GM23338 (cell line): ENCODE measurements at regions not wholly inside any gene's neighbourhood (a gene's known extent, or its start where the extent isn't known, plus 50 kb on each side); places are given as distances from the start of the nearest gene placed in this dataset.

Source experiments
- ATAC-seq: fragments of 200-7000 bp; cut with Tn5 transposase; 3 replicates; pipeline ENCODE4 v1.9.1; 2020
- DNase-seq: peaks from one replicate; pipeline ENCODE4 v3.0.0-alpha.2; 2015; ENCODE audit warnings: low spot score
- H2AFZ ChIP-seq: fragments of 200-600 bp; sonication (generic); 2 replicates; pipeline ENCODE4 v1.8.0; 2016; ENCODE audit warnings: antibody characterized with exemption, mild to moderate bottlenecking, moderate library complexity
- H3F3A ChIP-seq: fragments of 200-600 bp; sonication (generic); replicated peaks from 2 replicates; pipeline ENCODE4 v1.8.0; 2017; ENCODE audit warnings: antibody characterized with exemption, mixed run types, low read depth
- H3K27ac ChIP-seq: fragments of 200-600 bp; sonication (generic); 2 replicates; pipeline ENCODE4 v1.6.1; 2016; ENCODE audit warnings: low read depth
- H3K27me3 ChIP-seq: fragments of 200-600 bp; sonication (generic); 2 replicates; pipeline ENCODE4 v1.8.0; 2016; ENCODE audit warnings: mild to moderate bottlenecking, mixed run types, moderate library complexity; ENCODE audit not compliant: insufficient read depth
- H3K36me3 ChIP-seq: fragments of 200-600 bp; sonication (generic); 2 replicates; pipeline ENCODE4 v1.8.0; 2016; ENCODE audit warnings: mild to moderate bottlenecking; ENCODE audit not compliant: insufficient read depth
- H3K4me1 ChIP-seq: fragments of 200-600 bp; sonication (generic); 2 replicates; pipeline ENCODE4 v1.8.0; 2016; ENCODE audit warnings: mild to moderate bottlenecking, moderate library complexity; ENCODE audit not compliant: insufficient read depth
- H3K4me2 ChIP-seq: fragments of 200-600 bp; sonication (generic); 2 replicates; pipeline ENCODE4 v1.7.1; 2017; ENCODE audit warnings: mixed run types
- H3K4me3 ChIP-seq: fragments of 200-600 bp; sonication (generic); 2 replicates; pipeline ENCODE4 v1.6.1; 2016; ENCODE audit warnings: mixed run types
- H3K79me2 ChIP-seq: fragments of 200-600 bp; sonication (generic); replicated peaks from 2 replicates; pipeline ENCODE4 v1.8.0; 2017; ENCODE audit warnings: mild to moderate bottlenecking; ENCODE audit not compliant: insufficient read depth
- H3K9me2 ChIP-seq: fragments of 200-600 bp; sonication (generic); 2 replicates; pipeline ENCODE4 v1.8.0; 2017; ENCODE audit not compliant: insufficient read depth
- H4K20me1 ChIP-seq: fragments of 200-600 bp; sonication (generic); replicated peaks from 2 replicates; pipeline ENCODE4 v1.8.0; 2017; ENCODE audit warnings: mild to moderate bottlenecking; ENCODE audit not compliant: insufficient read depth
- H3K27ac Mint-ChIP-seq: 2 replicates; pipeline ENCODE4 v1.8.0; 2020; ENCODE audit warnings: inconsistent platforms, mild to moderate bottlenecking, moderate library complexity, mixed read lengths
- H3K27me3 Mint-ChIP-seq: 3 replicates; pipeline ENCODE4 v1.8.0; 2022; ENCODE audit warnings: low read depth, mild to moderate bottlenecking, moderate library complexity, mixed read lengths, inconsistent platforms; ENCODE audit not compliant: insufficient read depth, poor library complexity
- H3K36me3 Mint-ChIP-seq: 3 replicates; pipeline ENCODE4 v1.8.0; 2021; ENCODE audit warnings: low read depth, mild to moderate bottlenecking, inconsistent platforms, moderate library complexity, mixed read lengths
- H3K4me1 Mint-ChIP-seq: 3 replicates; pipeline ENCODE4 v1.8.0; 2020; ENCODE audit warnings: mild to moderate bottlenecking, inconsistent platforms, mixed read lengths
- H3K4me3 Mint-ChIP-seq: 3 replicates; pipeline ENCODE4 v1.8.0; 2021; ENCODE audit warnings: moderate library complexity, mild to moderate bottlenecking, inconsistent platforms, mixed read lengths
- H3K9me3 Mint-ChIP-seq: 3 replicates; pipeline ENCODE4 v1.8.0; 2020; ENCODE audit warnings: moderate library complexity, mild to moderate bottlenecking, inconsistent platforms, mixed read lengths
- CTCF ChIP-seq, 2 experiments: fragments of 200-600 bp in 1 of 2; sonication (generic) in 1 of 2; conservative IDR thresholded peaks; 2 replicates each; pipeline versions ENCODE4 v1.5.1 to v1.6.1; 2016 to 2017; ENCODE audit warnings: antibody characterized with exemption in 2 of 2, low read depth in 2 of 2, mild to moderate bottlenecking in 2 of 2, moderate library complexity in 1 of 2
- ETS1 ChIP-seq: IDR thresholded peaks from 2 replicates; pipeline ENCODE4 v1.6.1; 2016; ENCODE audit warnings: antibody characterized with exemption
- EZH2 ChIP-seq: fragments of 200-600 bp; sonication (generic); IDR thresholded peaks from one replicate; pipeline ENCODE4 v1.8.0; 2017; ENCODE audit warnings: antibody characterized with exemption, mild to moderate bottlenecking, low read depth; ENCODE audit not compliant: unreplicated experiment
- POLR2AphosphoS5 ChIP-seq: IDR thresholded peaks from 2 replicates; pipeline ENCODE4 v1.6.1; 2016; ENCODE audit warnings: antibody characterized with exemption, low read depth
- ZNF331 ChIP-seq: fragments of 250-450 bp; sonication (Bioruptor Pico); IDR thresholded peaks from 2 replicates; pipeline ENCODE4 v1.5.0; 2020; ENCODE audit warnings: low read depth, mild to moderate bottlenecking, moderate library complexity
- ZNF462 ChIP-seq: fragments of 250-450 bp; sonication (Bioruptor Pico); IDR thresholded peaks from 2 replicates; pipeline ENCODE4 v1.5.0; 2020; ENCODE audit warnings: mild to moderate bottlenecking, moderate library complexity

DNA sequence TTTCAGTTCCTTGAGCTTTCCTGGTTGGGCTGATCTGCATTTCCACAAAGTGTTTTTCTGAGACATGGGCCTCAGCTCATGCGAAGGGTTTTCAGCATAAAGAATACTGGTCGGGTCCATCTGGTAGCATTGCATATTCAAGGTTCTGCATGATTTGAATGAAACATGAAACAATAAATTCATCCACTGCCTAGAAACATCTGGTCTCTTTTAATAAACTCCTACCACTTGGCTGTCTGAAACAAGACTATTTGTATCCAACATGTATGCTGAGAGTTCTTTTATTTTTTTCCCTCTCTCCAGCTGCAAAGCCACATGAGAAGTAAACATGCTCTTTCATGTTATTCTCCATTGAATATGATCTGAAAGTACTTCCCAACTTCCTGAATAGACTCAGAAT, 314.9 kb upstream of the SOX11 start:
- Mint-ChIP-seq H3K4me1 (peaks cover 21% of the 10 kb centered on the region), H3K27ac (no peak overlapping the region), H3K27me3 (no peaks in the 10 kb centered on the region), H3K4me3 (no peak overlapping the region), H3K9me3 (peaks cover 78% of the 10 kb centered on the region), H3K36me3 (peaks cover 9% of the 10 kb centered on the region; the same call in 2 of the 3 replicates)
- no peaks in the 10 kb centered on the region for H3K79me2 ChIP-seq
- TF ChIP-seq CTCF (conservative IDR thresholded peaks at IDR 0.05; ENCODE audit: low read depth in 2 of 2), result no peak
- no peak for TF ChIP-seq POLR2AphosphoS5
- no peak for TF ChIP-seq ZNF462 (CRISPR knock-in tag)
- no peak for TF ChIP-seq EZH2
- no peak for TF ChIP-seq ZNF331 (CRISPR knock-in tag)
- TF ChIP-seq ETS1, result no peak
- H4K20me1 ChIP-seq, result no peaks in the 10 kb centered on the region
- DNase-seq, result no peak
- ATAC-seq, result no peak
- H3K9me2 ChIP-seq, result no peaks in the 10 kb centered on the region
- peaks cover 20% of the 10 kb centered on the region for H3K4me1 ChIP-seq
- no peak overlapping the region for H2AFZ ChIP-seq
- no peaks in the 10 kb centered on the region for H3F3A ChIP-seq
- H3K4me2 ChIP-seq, result no peak overlapping the region
- no peaks in the 10 kb centered on the region for H3K36me3 ChIP-seq
- no peaks in the 10 kb centered on the region for H3K27me3 ChIP-seq
- no peak overlapping the region for H3K4me3 ChIP-seq
- no peak overlapping the region for H3K27ac ChIP-seq
